Smooth muscle cell (in vitro differentiated cells): ENCODE measurements at regions not wholly inside any gene's neighbourhood (a gene's known extent, or its start where the extent isn't known, plus 50 kb on each side); places are given as distances from the start of the nearest gene placed in this dataset.
"Not testable (repeated sequence)": the region's sequence is repeated elsewhere in the genome, so short reads cannot be mapped to it uniquely, and the experiment has no call there.

Experiments
- DNase-seq: peaks from one replicate; lab custom pipeline; 2025; ENCODE audit not compliant: unreplicated experiment; lab: John Stamatoyannopoulos, UW
- H2AFZ ChIP-seq: fragments of 200-600 bp; sonication (generic); 2 replicates; pipeline ENCODE4 v1.6.0; 2016; ENCODE audit warnings: antibody characterized with exemption, low read depth, mild to moderate bottlenecking
- H3F3A ChIP-seq: fragments of 200-600 bp; sonication (generic); 2 replicates; pipeline ENCODE4 v1.6.0; 2017; ENCODE audit warnings: antibody characterized with exemption, low read depth
- H3K27ac ChIP-seq: fragments of 200-600 bp; sonication (generic); 2 replicates; pipeline ENCODE4 v1.5.1; 2016; ENCODE audit warnings: low read depth, mild to moderate bottlenecking
- H3K27me3 ChIP-seq: fragments of 200-600 bp; sonication (generic); 2 replicates; pipeline ENCODE4 v1.6.1; 2016; ENCODE audit warnings: low read depth, mild to moderate bottlenecking
- H3K36me3 ChIP-seq: fragments of 200-600 bp; sonication (generic); 2 replicates; pipeline ENCODE4 v1.5.1; 2016; ENCODE audit warnings: low read depth
- H3K4me1 ChIP-seq: fragments of 200-600 bp; sonication (generic); 2 replicates; pipeline ENCODE4 v1.5.1; 2016; ENCODE audit warnings: low read depth
- H3K4me2 ChIP-seq: fragments of 200-600 bp; sonication (generic); 2 replicates; pipeline ENCODE4 v1.6.0; 2016; ENCODE audit warnings: mild to moderate bottlenecking
- H3K4me3 ChIP-seq: fragments of 200-600 bp; sonication (generic); 2 replicates; pipeline ENCODE4 v1.5.1; 2016; ENCODE audit warnings: mild to moderate bottlenecking
- H3K79me2 ChIP-seq: fragments of 200-600 bp; sonication (generic); 2 replicates; pipeline ENCODE4 v1.6.0; 2016; ENCODE audit warnings: low read depth, mild to moderate bottlenecking
- H3K9ac ChIP-seq: fragments of 200-600 bp; sonication (generic); 2 replicates; pipeline ENCODE4 v1.6.0; 2016; ENCODE audit warnings: low read depth
- H3K9me3 ChIP-seq: fragments of 200-600 bp; sonication (generic); replicated peaks from 2 replicates; pipeline ENCODE4 v1.5.1; 2016; ENCODE audit warnings: low read depth
- H4K20me1 ChIP-seq: fragments of 200-600 bp; sonication (generic); 2 replicates; pipeline ENCODE4 v1.6.0; 2016; ENCODE audit warnings: low read depth
- WGBS: methylation state at CpG from one replicate; pipeline ENCODE4 v1.1.7; 2016; ENCODE audit warnings: low lambda C conversion rate; 5-methylcytosine and 5-hydroxymethylcytosine counted together
- TF ChIP-seq, protein P1 (sequence below): fragments of 200-600 bp; sonication (generic); IDR thresholded peaks from 2 replicates; pipeline ENCODE4 v1.5.1; 2017; ENCODE audit warnings: borderline replicate concordance, mild to moderate bottlenecking, antibody characterized with exemption; ENCODE audit not compliant: insufficient read depth, poor library complexity, severe bottlenecking

DNA sequence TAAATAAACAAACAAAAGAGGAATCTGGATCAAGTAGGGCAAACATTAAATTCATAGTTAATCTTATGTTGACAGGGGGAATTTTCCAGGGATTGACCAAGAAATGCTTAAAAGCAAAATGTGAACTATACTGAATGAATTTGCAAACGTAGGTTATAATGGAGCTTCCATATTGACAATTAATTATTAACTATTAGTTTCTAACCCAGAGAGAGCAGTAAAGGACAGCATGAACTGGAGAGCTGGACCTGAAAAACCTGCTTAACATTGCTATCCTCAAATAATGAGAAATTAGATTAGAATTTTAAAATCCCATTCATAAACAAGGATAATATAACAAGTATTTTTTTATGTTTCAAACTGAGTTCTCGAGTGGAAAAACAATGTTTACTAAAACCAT, 1089.6 kb downstream of the DNAJB9 start:
- no peaks in the 10 kb centered on the region for H4K20me1 ChIP-seq
- H3F3A ChIP-seq: no peaks in the 10 kb centered on the region
- no peaks in the 10 kb centered on the region for H3K36me3 ChIP-seq
- TF ChIP-seq, protein P1, sequence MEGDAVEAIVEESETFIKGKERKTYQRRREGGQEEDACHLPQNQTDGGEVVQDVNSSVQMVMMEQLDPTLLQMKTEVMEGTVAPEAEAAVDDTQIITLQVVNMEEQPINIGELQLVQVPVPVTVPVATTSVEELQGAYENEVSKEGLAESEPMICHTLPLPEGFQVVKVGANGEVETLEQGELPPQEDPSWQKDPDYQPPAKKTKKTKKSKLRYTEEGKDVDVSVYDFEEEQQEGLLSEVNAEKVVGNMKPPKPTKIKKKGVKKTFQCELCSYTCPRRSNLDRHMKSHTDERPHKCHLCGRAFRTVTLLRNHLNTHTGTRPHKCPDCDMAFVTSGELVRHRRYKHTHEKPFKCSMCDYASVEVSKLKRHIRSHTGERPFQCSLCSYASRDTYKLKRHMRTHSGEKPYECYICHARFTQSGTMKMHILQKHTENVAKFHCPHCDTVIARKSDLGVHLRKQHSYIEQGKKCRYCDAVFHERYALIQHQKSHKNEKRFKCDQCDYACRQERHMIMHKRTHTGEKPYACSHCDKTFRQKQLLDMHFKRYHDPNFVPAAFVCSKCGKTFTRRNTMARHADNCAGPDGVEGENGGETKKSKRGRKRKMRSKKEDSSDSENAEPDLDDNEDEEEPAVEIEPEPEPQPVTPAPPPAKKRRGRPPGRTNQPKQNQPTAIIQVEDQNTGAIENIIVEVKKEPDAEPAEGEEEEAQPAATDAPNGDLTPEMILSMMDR: no peak
- no peak overlapping the region for H3K9ac ChIP-seq
- H2AFZ ChIP-seq: no peak overlapping the region
- no peaks in the 10 kb centered on the region for H3K27me3 ChIP-seq
- no peak overlapping the region for H3K4me3 ChIP-seq
- no peaks in the 10 kb centered on the region for H3K4me1 ChIP-seq
- WGBS: 79% methylated on average over 2 of the region's 2 CpGs
- no peak overlapping the region for H3K27ac ChIP-seq
- H3K9me3 ChIP-seq: no peaks in the 10 kb centered on the region
- H3K79me2 ChIP-seq: no peaks in the 10 kb centered on the region
- H3K4me2 ChIP-seq: no peak overlapping the region
- no peak for DNase-seq

DNA sequence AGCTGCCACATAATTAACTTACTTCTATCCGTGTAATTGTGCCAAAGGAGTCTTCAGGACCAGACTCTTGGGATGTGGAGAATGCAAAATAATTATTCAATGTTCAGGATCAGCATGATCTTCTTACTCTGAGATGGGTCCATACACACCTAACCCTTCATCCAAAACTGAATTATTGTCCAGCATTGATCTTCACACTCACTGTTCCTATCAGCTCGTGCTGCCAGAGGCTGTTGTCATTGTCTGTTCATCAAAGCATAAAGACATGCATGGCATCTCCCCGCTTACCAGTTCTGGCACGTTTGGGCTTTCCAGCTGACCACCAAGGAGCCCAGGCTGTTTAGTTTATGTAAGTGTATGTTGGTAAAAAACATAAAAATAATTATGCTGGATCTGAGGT, 1090.7 kb downstream of the DNAJB9 start:
- Histone ChIP-seq H3K4me2 (no peak overlapping the region), H3K36me3 (no peaks in the 10 kb centered on the region), H3K9me3 (no peaks in the 10 kb centered on the region), H3K79me2 (no peaks in the 10 kb centered on the region), H3K27ac (no peak overlapping the region), H3K27me3 (no peaks in the 10 kb centered on the region), H4K20me1 (no peaks in the 10 kb centered on the region), H2AFZ (no peak overlapping the region), H3K9ac (no peak overlapping the region), H3K4me3 (no peak overlapping the region), H3F3A (no peaks in the 10 kb centered on the region), H3K4me1 (no peaks in the 10 kb centered on the region)
- no peak for DNase-seq
- TF ChIP-seq, protein P1: no peak
- WGBS: 86% methylated on average over 4 of the region's 4 CpGs

- Histone ChIP-seq H3K4me1 (no peaks in the 10 kb centered on the region), H3K27me3 (no peaks in the 10 kb centered on the region), H3K4me2 (no peak overlapping the region), H3K4me3 (no peak overlapping the region), H2AFZ (no peak overlapping the region), H3K79me2 (no peaks in the 10 kb centered on the region), H3K9ac (no peak overlapping the region), H3K36me3 (no peaks in the 10 kb centered on the region), H4K20me1 (no peaks in the 10 kb centered on the region), H3K9me3 (no peaks in the 10 kb centered on the region), H3K27ac (no peak overlapping the region), H3F3A (no peaks in the 10 kb centered on the region)
- TF ChIP-seq, protein P1: no peak
- WGBS: 96% methylated on average over 3 of the region's 3 CpGs
- DNase-seq: no peak
These were observed 1094.1 kb downstream of the DNAJB9 start for GRCh38 chr7:109663806-109664205.

DNA sequence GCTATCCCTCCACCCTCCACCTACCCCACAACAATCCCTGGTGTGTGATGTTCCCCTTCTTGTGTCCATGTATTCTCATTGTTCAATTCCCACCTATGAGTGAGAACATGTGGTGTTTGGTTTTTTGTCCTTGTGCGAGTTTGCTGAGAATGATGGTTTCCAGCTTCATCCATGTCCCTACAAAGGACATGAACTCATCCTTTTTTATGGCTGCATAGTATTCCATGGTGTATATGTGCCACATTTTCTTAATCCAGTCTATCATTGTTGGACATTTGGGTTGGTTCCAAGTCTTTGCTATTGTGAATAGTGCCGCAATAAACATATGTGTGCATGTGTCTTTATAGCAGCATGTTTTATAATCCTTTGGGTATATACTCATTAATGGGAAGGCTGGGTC, 1117.6 kb downstream of the DNAJB9 start:
- not testable (repeated sequence) for H3K27ac ChIP-seq, H3K9me3 ChIP-seq, H3K4me3 ChIP-seq, H2AFZ ChIP-seq, DNase-seq, H4K20me1 ChIP-seq, H3F3A ChIP-seq, H3K36me3 ChIP-seq, H3K9ac ChIP-seq, H3K27me3 ChIP-seq, H3K79me2 ChIP-seq, H3K4me2 ChIP-seq, H3K4me1 ChIP-seq
- WGBS: 89% methylated on average over 2 of the region's 2 CpGs

GRCh38 chr7:109692613-109693012, 1122.9 kb downstream of the DNAJB9 start:
- not testable (repeated sequence) for H4K20me1 ChIP-seq, H3K9me3 ChIP-seq, H3K27ac ChIP-seq, H2AFZ ChIP-seq, H3K4me2 ChIP-seq, H3K79me2 ChIP-seq, H3F3A ChIP-seq, DNase-seq, H3K4me3 ChIP-seq, H3K9ac ChIP-seq, H3K4me1 ChIP-seq, H3K27me3 ChIP-seq, H3K36me3 ChIP-seq
- 69% methylated on average over 4 of the region's 4 CpGs for WGBS
